Thyroid gland (tissue), 4 donors: ENCODE measurements at regions not wholly inside any gene's neighbourhood (a gene's known extent, or its start where the extent isn't known, plus 50 kb on each side); places are given as distances from the start of the nearest gene placed in this dataset.

Experiments used
- DNase-seq, 2 donors: peaks; one replicate each; pipeline ENCODE4 v3.0.0-alpha.2; 2019
- H3K27ac ChIP-seq, 3 donors: fragments of 200-600 bp; sonication (generic); 1 replicate in 2 of 3; 2 replicates in 1 of 3; pipeline ENCODE4 v1.5.1; 2016 to 2019; ENCODE audit warnings: mild to moderate bottlenecking in 1 of 3, moderate library complexity in 1 of 3
- H3K27me3 ChIP-seq: fragments of 200-600 bp; sonication (generic); one replicate; pipeline ENCODE4 v1.5.1; 2019
- H3K36me3 ChIP-seq, 2 donors: fragments of 200-600 bp; sonication (generic); one replicate each; pipeline ENCODE4 v1.5.1; 2016 to 2019
- H3K4me1 ChIP-seq, 2 donors: fragments of 200-600 bp; sonication (generic); one replicate each; pipeline ENCODE4 v1.5.1; 2017 to 2019
- H3K4me3 ChIP-seq, 3 donors: fragments of 200-600 bp; sonication (generic); replicated peaks in 1 of 3; 1 replicate in 2 of 3; 2 replicates in 1 of 3; pipeline ENCODE4 v1.5.1; 2016; ENCODE audit warnings: mild to moderate bottlenecking in 1 of 3
- H3K9me3 ChIP-seq: fragments of 200-600 bp; sonication (generic); one replicate; pipeline ENCODE4 v1.5.1; 2017
- POLR2A ChIP-seq, 2 donors: fragments of 450-650 bp; IDR thresholded peaks; one replicate each; pipeline ENCODE4 v1.6.1; 2017; ENCODE audit warnings: antibody characterized with exemption in 2 of 2, mild to moderate bottlenecking in 2 of 2, moderate library complexity in 1 of 2
- WGBS, 2 donors: methylation state at CpG; one replicate each; pipeline ENCODE4 v1.1.5; 2017; 5-methylcytosine and 5-hydroxymethylcytosine counted together
- intact Hi-C: fragments of 100-400 bp; cut with DNase I; formaldehyde crosslinking; loops from one replicate; pipeline ENCODE4 v1.15.1; 2023
- TF ChIP-seq, protein P1 (sequence below), 6 experiments: fragments of 200-600 bp in 3 of 6; fragments of 450-650 bp in 3 of 6; sonication (generic) in 3 of 6; IDR thresholded peaks; one replicate each; pipeline ENCODE4 v1.5.1; 2016 to 2019; ENCODE audit warnings: antibody characterized with exemption in 6 of 6, mild to moderate bottlenecking in 2 of 6, inconsistent platforms in 1 of 6, moderate library complexity in 1 of 6

DNA sequence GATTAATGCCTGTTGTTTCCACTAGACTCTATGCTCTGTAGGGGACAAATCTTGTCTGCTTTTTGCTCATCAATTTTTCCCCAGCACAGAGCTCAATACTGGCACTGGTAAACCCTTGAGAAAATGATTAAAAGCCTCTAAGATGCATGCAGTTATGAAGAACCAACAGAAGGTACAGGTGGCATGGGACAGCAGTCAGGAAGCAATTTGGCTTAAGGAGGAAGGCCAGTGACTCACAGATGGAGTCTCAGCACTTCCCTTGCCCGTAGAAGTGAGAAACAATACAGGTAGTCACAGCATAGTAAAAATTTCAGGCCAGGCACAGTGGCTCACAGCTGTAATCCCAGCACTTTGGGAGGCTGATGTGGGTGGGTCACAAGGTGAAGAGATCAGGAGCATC lies 504.7 kb upstream of the RBFOX1 start:
- WGBS, 2 donors: 74 to 89% methylated on average over 1 of the region's 1 CpG
- DNase-seq: no peak
- no peaks in the 10 kb centered on the region for H3K36me3 ChIP-seq
- no peaks in the 10 kb centered on the region for H3K4me1 ChIP-seq
- no peak overlapping the region for H3K4me3 ChIP-seq
- H3K27ac ChIP-seq: no peak overlapping the region
- TF ChIP-seq, protein P1, sequence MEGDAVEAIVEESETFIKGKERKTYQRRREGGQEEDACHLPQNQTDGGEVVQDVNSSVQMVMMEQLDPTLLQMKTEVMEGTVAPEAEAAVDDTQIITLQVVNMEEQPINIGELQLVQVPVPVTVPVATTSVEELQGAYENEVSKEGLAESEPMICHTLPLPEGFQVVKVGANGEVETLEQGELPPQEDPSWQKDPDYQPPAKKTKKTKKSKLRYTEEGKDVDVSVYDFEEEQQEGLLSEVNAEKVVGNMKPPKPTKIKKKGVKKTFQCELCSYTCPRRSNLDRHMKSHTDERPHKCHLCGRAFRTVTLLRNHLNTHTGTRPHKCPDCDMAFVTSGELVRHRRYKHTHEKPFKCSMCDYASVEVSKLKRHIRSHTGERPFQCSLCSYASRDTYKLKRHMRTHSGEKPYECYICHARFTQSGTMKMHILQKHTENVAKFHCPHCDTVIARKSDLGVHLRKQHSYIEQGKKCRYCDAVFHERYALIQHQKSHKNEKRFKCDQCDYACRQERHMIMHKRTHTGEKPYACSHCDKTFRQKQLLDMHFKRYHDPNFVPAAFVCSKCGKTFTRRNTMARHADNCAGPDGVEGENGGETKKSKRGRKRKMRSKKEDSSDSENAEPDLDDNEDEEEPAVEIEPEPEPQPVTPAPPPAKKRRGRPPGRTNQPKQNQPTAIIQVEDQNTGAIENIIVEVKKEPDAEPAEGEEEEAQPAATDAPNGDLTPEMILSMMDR (IDR thresholded peaks at IDR 0.05): no peak
- TF ChIP-seq POLR2A (IDR thresholded peaks at IDR 0.05): no peak
- intact Hi-C loops: no loop called here
- no peaks in the 10 kb centered on the region for H3K27me3 ChIP-seq
- H3K9me3 ChIP-seq: no peaks in the 10 kb centered on the region

DNA sequence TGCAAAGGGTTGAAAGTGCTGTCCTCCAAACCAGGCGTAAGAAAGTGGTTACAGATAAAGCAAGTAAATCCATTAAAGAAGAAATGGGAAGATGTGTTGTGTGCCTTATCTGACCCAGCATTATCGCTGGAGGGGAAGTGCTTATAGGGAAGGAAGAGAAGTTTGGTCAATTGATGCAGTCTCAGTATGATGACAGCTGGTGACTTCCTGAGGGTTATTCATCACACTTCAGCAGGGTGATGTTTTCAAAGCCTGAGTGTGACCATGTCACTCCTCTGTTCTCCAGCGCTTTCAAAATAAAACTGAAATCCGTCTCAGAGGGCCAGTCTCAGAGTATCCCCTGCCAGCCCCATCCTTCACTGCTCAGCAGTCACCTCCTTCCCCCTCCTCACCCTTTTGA lies 505.4 kb upstream of the RBFOX1 start:
- H3K27me3 ChIP-seq: no peaks in the 10 kb centered on the region
- H3K4me3 ChIP-seq: no peak overlapping the region
- WGBS, 2 donors: 43 to 53% methylated on average over 4 of the region's 4 CpGs
- no peaks in the 10 kb centered on the region for H3K4me1 ChIP-seq
- TF ChIP-seq, protein P1 (IDR thresholded peaks at IDR 0.05): no peak
- no peak for TF ChIP-seq POLR2A (IDR thresholded peaks at IDR 0.05)
- H3K36me3 ChIP-seq: no peaks in the 10 kb centered on the region
- H3K9me3 ChIP-seq: no peaks in the 10 kb centered on the region
- intact Hi-C loops: no loop called here
- no peak for DNase-seq
- no peak overlapping the region for H3K27ac ChIP-seq

DNA sequence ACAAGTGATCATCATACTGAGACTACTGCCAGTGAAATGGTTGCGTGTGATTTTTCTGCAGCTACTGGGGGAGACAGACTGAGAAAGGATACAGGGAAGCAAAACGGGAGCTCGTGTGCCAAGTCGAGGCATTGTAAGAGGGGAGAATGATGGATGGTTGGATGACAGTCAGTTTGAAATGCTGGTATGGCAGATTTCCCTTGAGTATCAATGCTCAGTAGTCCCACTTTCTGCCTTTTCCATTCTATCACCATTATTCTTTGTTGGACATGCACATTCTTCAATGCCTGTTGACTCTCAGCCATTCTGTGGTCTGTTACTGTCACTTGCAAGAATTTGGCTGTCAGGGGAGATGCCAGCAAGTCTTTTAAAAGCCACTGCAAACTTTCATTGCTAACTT lies 510.6 kb upstream of the RBFOX1 start:
- H3K36me3 ChIP-seq: no peaks in the 10 kb centered on the region
- no peak for TF ChIP-seq POLR2A (IDR thresholded peaks at IDR 0.05)
- TF ChIP-seq, protein P1 (IDR thresholded peaks at IDR 0.05): no peak
- no peaks in the 10 kb centered on the region for H3K9me3 ChIP-seq
- H3K4me3 ChIP-seq: no peak overlapping the region
- H3K27me3 ChIP-seq: no peaks in the 10 kb centered on the region
- H3K4me1 ChIP-seq: no peaks in the 10 kb centered on the region
- 74 to 82% methylated on average over 4 of the region's 4 CpGs for WGBS, 2 donors
- H3K27ac ChIP-seq: no peak overlapping the region
- intact Hi-C loops: no loop called here
- no peak for DNase-seq

DNA sequence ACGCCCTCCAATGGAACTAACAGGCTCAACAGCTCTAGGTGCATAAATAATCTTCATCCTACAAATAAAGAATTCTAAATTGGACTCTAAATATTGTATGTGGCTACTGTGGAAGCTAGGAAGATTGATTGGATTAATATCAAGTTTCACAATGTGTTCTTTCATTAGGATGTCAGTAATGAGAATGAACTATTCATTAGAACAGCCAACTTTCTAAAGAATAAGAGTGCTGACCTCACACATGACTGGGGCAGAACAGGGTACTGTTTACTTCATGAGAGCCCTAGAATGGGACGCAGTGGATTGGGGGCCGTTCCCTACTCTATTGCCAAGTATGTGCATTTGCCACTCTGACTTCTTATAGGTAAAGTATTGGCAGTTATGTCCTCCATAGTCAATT lies 528.2 kb upstream of the RBFOX1 start:
- no peaks in the 10 kb centered on the region for H3K36me3 ChIP-seq
- H3K27ac ChIP-seq: no peak overlapping the region
- no peaks in the 10 kb centered on the region for H3K9me3 ChIP-seq
- no peak overlapping the region for H3K4me3 ChIP-seq
- peaks cover 5 to 6% of the 10 kb centered on the region in 2 donors for H3K4me1 ChIP-seq
- TF ChIP-seq POLR2A (IDR thresholded peaks at IDR 0.05): no peak
- TF ChIP-seq, protein P1 (IDR thresholded peaks at IDR 0.05): no peak
- intact Hi-C loops: no loop called here
- 89 to 92% methylated on average over 3 of the region's 3 CpGs for WGBS, 2 donors
- DNase-seq: no peak
- H3K27me3 ChIP-seq: no peaks in the 10 kb centered on the region

DNA sequence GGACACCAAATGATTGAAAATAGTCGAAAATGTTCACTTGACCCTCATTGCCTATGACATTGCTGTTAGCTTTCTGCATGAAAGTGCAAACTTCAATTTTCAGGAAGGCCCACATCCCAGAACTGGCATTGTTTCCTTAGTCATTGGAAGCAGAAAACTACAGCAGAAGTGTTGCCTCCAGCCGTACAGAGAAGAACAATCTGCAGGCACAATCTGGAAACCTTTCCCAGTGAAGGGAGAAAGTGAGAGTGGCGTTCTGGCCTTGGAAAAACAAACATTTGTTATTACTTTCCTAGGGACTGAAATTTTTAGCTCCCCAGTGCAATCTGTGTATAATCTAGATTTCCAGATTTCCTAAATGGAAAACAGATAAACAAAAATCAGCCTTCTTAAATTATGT lies 529.5 kb upstream of the RBFOX1 start:
- Histone ChIP-seq H3K9me3 (no peaks in the 10 kb centered on the region), H3K27me3 (no peaks in the 10 kb centered on the region), H3K36me3 (no peaks in the 10 kb centered on the region), H3K4me3 (no peak overlapping the region), H3K27ac (no peak overlapping the region), H3K4me1 (peaks cover 5 to 6% of the 10 kb centered on the region in 2 donors)
- WGBS, 2 donors: 22 to 31% methylated on average over 3 of the region's 3 CpGs
- intact Hi-C loops: no loop called here
- TF ChIP-seq, protein P1 (IDR thresholded peaks at IDR 0.05): no peak
- TF ChIP-seq POLR2A (IDR thresholded peaks at IDR 0.05): no peak
- no peak for DNase-seq
